ENCODE measurements at regions not wholly inside any gene's neighbourhood (a gene's known extent, or its start where the extent isn't known, plus 50 kb on each side); places are given as distances from the start of the nearest gene placed in this dataset.

DNA sequence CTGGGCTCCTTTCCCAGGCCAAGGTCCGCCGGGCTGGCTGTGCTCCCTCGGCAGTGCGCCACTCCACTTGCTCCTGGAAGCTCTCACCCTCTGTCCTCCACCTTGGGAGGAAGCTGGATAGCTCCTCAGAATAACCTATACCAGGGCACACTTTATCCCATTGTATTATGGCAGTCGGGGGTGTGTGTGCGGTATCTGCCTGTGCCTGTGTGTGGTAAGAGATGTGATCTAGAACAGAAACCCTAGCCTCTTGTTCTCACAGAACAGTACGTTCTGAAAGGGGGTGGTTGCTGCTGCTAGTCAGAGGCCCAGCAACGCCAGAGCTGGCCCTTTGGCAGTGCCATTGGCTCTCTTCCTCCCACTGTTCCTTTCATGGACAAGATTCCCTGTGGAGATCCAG is 168.4 kb downstream of the TBXT start:
- DNase-seq (ENCODE audit: low spot score), result no peak
- BruUV-seq (replicated peaks), result no TSS peak
- Histone ChIP-seq H3K27me3 (ENCODE audit: control insufficient read depth in 1 of 2, insufficient read depth in 2 of 2, low read length in 2 of 2) (peaks cover 3 to 33% of the 10 kb centered on the region in 2 experiments; a peak in 3 of 5 replicates), H3K4me2 (ENCODE audit: low read depth, low read length) (no peak overlapping the region), H3K9ac (ENCODE audit: insufficient read depth, low read depth, low read length) (no peak overlapping the region), H3K27ac (ENCODE audit: extremely low read length, insufficient read depth, low read length) (no peak overlapping the region), H4K20me1 (ENCODE audit: insufficient read depth, low read length) (no peaks in the 10 kb centered on the region), H3K36me3 (replicated peaks in 1 of 2; ENCODE audit: control insufficient read depth in 1 of 2, insufficient read depth in 2 of 2, low read length in 2 of 2) (no peaks in the 10 kb centered on the region), H3K4me3 (replicated peaks in 1 of 3; ENCODE audit: insufficient read depth in 1 of 3, low read depth in 2 of 3, low read length in 3 of 3) (no peak overlapping the region), H2AFZ (ENCODE audit: low read length) (no peak overlapping the region), H3K79me2 (ENCODE audit: insufficient read depth, low read length) (no peaks in the 10 kb centered on the region), H3K9me3 (ENCODE audit: low read length) (no peaks in the 10 kb centered on the region), H3K4me1 (ENCODE audit: insufficient read depth, low read length) (no peaks in the 10 kb centered on the region)
- CTCF ChIA-PET (ENCODE audit: low intra/inter-chr PET ratio, low total read pairs), result no interaction called here
- POLR2A ChIA-PET, result no interaction called here
- in situ Hi-C loops (cut with HindIII; ENCODE audit: extremely low pct_ligation_motif_present, low pct_unique_long_range_greater_than_20kb) (no loop called here), intact Hi-C loops (cut with micrococcal nuclease; ENCODE audit: unreplicated experiment) (no loop called here)
- 31% methylated on average over 8 of the region's 8 CpGs for WGBS (ENCODE audit: low lambda C conversion rate)
- no peak for FAIRE-seq
- TF ChIP-seq EZH2 (conservative IDR thresholded peaks at IDR 0.05; ENCODE audit: low read depth, low read length) (no peak), MZF1 (CRISPR knock-in tag; IDR thresholded peaks at IDR 0.05; ENCODE audit: borderline replicate concordance) (no peak), NFAT5 (CRISPR knock-in tag; IDR thresholded peaks at IDR 0.05) (no peak), ZFP36L1 (CRISPR knock-in tag; IDR thresholded peaks at IDR 0.05) (no peak), SOX5 (CRISPR knock-in tag; IDR thresholded peaks at IDR 0.05; ENCODE audit: borderline replicate concordance) (no peak), GLMP (CRISPR knock-in tag; IDR thresholded peaks at IDR 0.05; ENCODE audit: borderline replicate concordance) (no peak), SALL1 (CRISPR knock-in tag; IDR thresholded peaks at IDR 0.05) (no peak), POGZ (CRISPR knock-in tag; IDR thresholded peaks at IDR 0.05) (no peak), ZNF484 (CRISPR knock-in tag; IDR thresholded peaks at IDR 0.05; ENCODE audit: borderline replicate concordance, low read depth) (no peak), TARDBP (CRISPR knock-in tag; IDR thresholded peaks at IDR 0.05) (no peak), KIAA2018 (CRISPR knock-in tag; IDR thresholded peaks at IDR 0.05; ENCODE audit: borderline replicate concordance) (no peak)
- no peak; the same call in 2 of the 3 replicates for ATAC-seq
